ENCODE measurements at regions not wholly inside any gene's neighbourhood (a gene's known extent, or its start where the extent isn't known, plus 50 kb on each side); places are given as distances from the start of the nearest gene placed in this dataset.

- TF ChIP-seq CTCF (IDR thresholded peaks at IDR 0.05; ENCODE audit: low read depth, low read length): no peak
- no peak for TF ChIP-seq POLR2A (IDR thresholded peaks at IDR 0.05; ENCODE audit: extremely low read depth, insufficient read length)
Measured at GRCh38 chr17:83183951-83184506, 104.6 kb downstream of the METRNL start.
